ENCODE measurements at regions not wholly inside any gene's neighbourhood (a gene's known extent, or its start where the extent isn't known, plus 50 kb on each side); places are given as distances from the start of the nearest gene placed in this dataset.

DNA sequence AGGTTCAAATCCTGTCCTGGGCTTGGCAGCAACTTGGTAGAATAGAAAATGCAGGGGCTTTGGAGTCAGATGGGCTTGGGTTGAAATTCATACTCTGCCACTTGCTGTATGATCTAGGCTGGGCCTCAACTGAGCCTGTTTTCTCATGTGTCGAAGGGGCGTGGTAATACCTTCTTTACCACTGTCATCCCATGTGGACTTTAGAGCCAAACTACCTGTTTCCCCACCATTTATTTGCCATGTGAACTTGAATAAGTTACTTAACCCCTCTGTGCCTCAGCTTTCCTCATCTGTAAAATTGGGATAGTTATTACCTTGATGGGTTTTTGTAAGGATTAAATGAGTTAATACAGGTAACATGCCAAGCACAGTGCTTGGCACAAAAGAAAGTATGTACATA is 106.0 kb downstream of the COPRS start:
- no peaks in the 10 kb centered on the region for H3K79me2 ChIP-seq (ENCODE audit: insufficient read depth, low read length)
- H3K4me2 ChIP-seq (ENCODE audit: low read depth, low read length, poor library complexity, severe bottlenecking): no peak overlapping the region
- H3F3A ChIP-seq (ENCODE audit: low read depth): no peaks in the 10 kb centered on the region
- no peak for TF ChIP-seq CTCF (conservative IDR thresholded peaks at IDR 0.05; ENCODE audit: low read length)
- TF ChIP-seq EZH2phosphoT487 (IDR thresholded peaks at IDR 0.05; ENCODE audit: borderline replicate concordance): no peak
- H3K9ac ChIP-seq (ENCODE audit: low read depth, low read length, poor library complexity, severe bottlenecking): no peak overlapping the region
- no peaks in the 10 kb centered on the region for H3K27me3 ChIP-seq (ENCODE audit: insufficient read depth, low read length, poor library complexity, severe bottlenecking)
- H3K36me3 ChIP-seq (ENCODE audit: insufficient read depth, low read length): no peaks in the 10 kb centered on the region
- no peak overlapping the region for H3K4me3 ChIP-seq (ENCODE audit: low read length, poor library complexity, severe bottlenecking)
- H2AFZ ChIP-seq (ENCODE audit: low read length): no peak overlapping the region
- no peaks in the 10 kb centered on the region for H4K20me1 ChIP-seq (ENCODE audit: insufficient read depth, low read length, poor library complexity, severe bottlenecking)
- H3K9me2 ChIP-seq (replicated peaks; ENCODE audit: low read depth, low read length): no peaks in the 10 kb centered on the region
- no peaks in the 10 kb centered on the region for H3K9me3 ChIP-seq (ENCODE audit: insufficient read depth, low read depth, low read length)
- H3K4me1 ChIP-seq (ENCODE audit: insufficient read depth, low read length, poor library complexity, severe bottlenecking): peaks cover 9% of the 10 kb centered on the region

DNA sequence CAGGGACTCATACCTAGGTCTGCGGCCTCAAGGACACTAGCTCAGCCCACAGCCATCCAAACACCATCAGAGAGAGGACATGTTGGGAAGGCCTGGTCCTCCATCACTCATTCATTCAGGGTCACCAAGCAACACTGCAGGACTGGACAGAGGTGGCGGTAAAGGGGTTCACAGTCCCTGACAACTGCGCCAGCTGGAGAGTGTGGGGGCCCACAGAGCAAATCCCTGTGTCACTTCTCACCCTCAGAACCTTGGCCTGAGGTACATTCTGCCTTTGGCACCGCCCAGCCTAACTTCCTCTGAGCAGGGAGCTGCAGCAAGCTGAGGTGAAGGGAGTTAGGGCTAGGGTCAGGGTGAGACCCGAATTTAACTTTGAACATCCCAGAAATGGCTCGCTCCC is 106.5 kb downstream of the COPRS start:
- Histone ChIP-seq H2AFZ (ENCODE audit: low read length) (no peak overlapping the region), H3K79me2 (ENCODE audit: insufficient read depth, low read length) (no peaks in the 10 kb centered on the region), H3K9me2 (replicated peaks; ENCODE audit: low read depth, low read length) (no peaks in the 10 kb centered on the region), H3K4me1 (ENCODE audit: insufficient read depth, low read length, poor library complexity, severe bottlenecking) (peaks cover 9% of the 10 kb centered on the region), H3F3A (ENCODE audit: low read depth) (no peaks in the 10 kb centered on the region), H3K9ac (ENCODE audit: low read depth, low read length, poor library complexity, severe bottlenecking) (no peak overlapping the region), H3K4me3 (ENCODE audit: low read length, poor library complexity, severe bottlenecking) (no peak overlapping the region), H3K4me2 (ENCODE audit: low read depth, low read length, poor library complexity, severe bottlenecking) (no peak overlapping the region), H4K20me1 (ENCODE audit: insufficient read depth, low read length, poor library complexity, severe bottlenecking) (no peaks in the 10 kb centered on the region), H3K27me3 (ENCODE audit: insufficient read depth, low read length, poor library complexity, severe bottlenecking) (no peaks in the 10 kb centered on the region), H3K9me3 (ENCODE audit: insufficient read depth, low read depth, low read length) (no peaks in the 10 kb centered on the region), H3K36me3 (ENCODE audit: insufficient read depth, low read length) (no peaks in the 10 kb centered on the region)
- no peak for TF ChIP-seq EZH2phosphoT487 (IDR thresholded peaks at IDR 0.05; ENCODE audit: borderline replicate concordance)
- no peak for TF ChIP-seq CTCF (conservative IDR thresholded peaks at IDR 0.05; ENCODE audit: low read length)

DNA sequence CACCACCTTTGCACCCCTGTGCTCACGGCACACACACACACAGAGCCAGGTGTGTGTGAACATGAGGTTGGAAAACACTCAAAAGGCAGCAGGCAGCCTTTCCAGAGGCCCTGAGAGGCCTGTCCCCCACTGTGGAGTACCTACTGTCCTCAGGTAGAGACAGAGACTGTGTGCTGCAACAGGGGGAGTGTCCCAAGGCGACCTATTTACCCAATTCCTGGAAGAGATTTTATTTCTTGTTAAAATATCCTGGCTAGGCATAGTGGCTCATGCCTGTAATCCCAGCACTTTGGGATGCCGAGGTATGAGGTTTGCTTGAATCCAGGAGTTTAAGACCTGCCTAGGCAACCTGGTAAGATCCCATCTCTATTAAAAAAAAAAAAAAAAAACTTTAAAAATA is 108.5 kb downstream of the COPRS start:
- H3K4me1 ChIP-seq (ENCODE audit: insufficient read depth, low read length, poor library complexity, severe bottlenecking): peaks cover 9% of the 10 kb centered on the region
- no peak overlapping the region for H3K4me3 ChIP-seq (ENCODE audit: low read length, poor library complexity, severe bottlenecking)

More for the DNA sequence above, 108.5 kb downstream of the COPRS start:
- Histone ChIP-seq H3K9ac (ENCODE audit: low read depth, low read length, poor library complexity, severe bottlenecking) (no peak overlapping the region), H3K36me3 (ENCODE audit: insufficient read depth, low read length) (no peaks in the 10 kb centered on the region), H4K20me1 (ENCODE audit: insufficient read depth, low read length, poor library complexity, severe bottlenecking) (no peaks in the 10 kb centered on the region), H3F3A (ENCODE audit: low read depth) (no peaks in the 10 kb centered on the region), H3K79me2 (ENCODE audit: insufficient read depth, low read length) (no peaks in the 10 kb centered on the region), H3K27me3 (ENCODE audit: insufficient read depth, low read length, poor library complexity, severe bottlenecking) (no peaks in the 10 kb centered on the region), H3K9me2 (replicated peaks; ENCODE audit: low read depth, low read length) (no peaks in the 10 kb centered on the region), H3K9me3 (ENCODE audit: insufficient read depth, low read depth, low read length) (no peaks in the 10 kb centered on the region), H2AFZ (ENCODE audit: low read length) (no peak overlapping the region), H3K4me2 (ENCODE audit: low read depth, low read length, poor library complexity, severe bottlenecking) (no peak overlapping the region)
- TF ChIP-seq EZH2phosphoT487 (IDR thresholded peaks at IDR 0.05; ENCODE audit: borderline replicate concordance): no peak
- TF ChIP-seq CTCF (conservative IDR thresholded peaks at IDR 0.05; ENCODE audit: low read length): no peak

Data from Loucy (cell line).